HCT116 (cell line): ENCODE measurements at regions not wholly inside any gene's neighbourhood (a gene's known extent, or its start where the extent isn't known, plus 50 kb on each side); places are given as distances from the start of the nearest gene placed in this dataset.

Experiments
- ATAC-seq: fragments of 200-7000 bp; cut with Tn5 transposase; 2 replicates; pipeline ENCODE4 v1.9.1; 2020; ENCODE audit warnings: mild to moderate bottlenecking, moderate library complexity
- BruUV-seq: library from RNA; stranded (reverse); fragments of 400-500 nt; replicated peaks from 2 replicates; lab custom pipeline; 2021; lab: Mats Ljungman, UMichigan
- CTCF ChIA-PET: fragments of 300-600 bp; sonication (Branson Sonifier 250); formaldehyde crosslinking; loops from one replicate; lab custom pipeline; 2021; ENCODE audit warnings: antibody characterized with exemption; lab: Charles Lee
- POLR2A ChIA-PET: fragments of 300-600, 350-600 bp; sonication (Branson Sonifier 250); formaldehyde crosslinking; loops from one replicate; lab custom pipeline; 2021; ENCODE audit warnings: antibody characterized with exemption; lab: Charles Lee
- RAD21 ChIA-PET, 2 experiments: fragments of 300-600 bp; sonication (Branson Sonifier 250); formaldehyde crosslinking; loops; one replicate each; lab custom pipeline; 2023; ENCODE audit warnings: low total read pairs in 2 of 2; ENCODE audit not compliant: uncharacterized antibody in 2 of 2, unreplicated experiment in 2 of 2, low non-redundant PET in 1 of 2; lab: Charles Lee
- DNase-seq: peaks from one replicate; pipeline ENCODE4 v3.0.0-alpha.2; 2010; ENCODE audit warnings: low read depth, low spot score
- H2AFZ ChIP-seq: fragments of 200-600 bp; shearing (Covaris generic), sonication (generic); 2 replicates; pipeline ENCODE4 v1.6.1; 2017; ENCODE audit warnings: low read depth, mixed run types, mixed read lengths, antibody characterized with exemption, low read length; ENCODE audit not compliant: poor library complexity, severe bottlenecking
- H3K27ac ChIP-seq: 2 replicates; pipeline ENCODE4 v1.5.1; 2012; ENCODE audit warnings: low read depth, low read length
- H3K27me3 ChIP-seq: fragments of 200-600 bp; sonication (generic); 2 replicates; pipeline ENCODE4 v1.6.1; 2016; ENCODE audit warnings: mixed run types, low read length, mixed read lengths; ENCODE audit not compliant: insufficient read depth
- H3K36me3 ChIP-seq, 2 experiments: fragments of 200-500 bp in 1 of 2; fragments of 200-600 bp in 1 of 2; sonication (Bioruptor generic) in 1 of 2; sonication (generic) in 1 of 2; 2 replicates each; pipeline versions ENCODE4 v1.5.1 to v1.6.1; 2014 to 2016; ENCODE audit warnings: low read length in 2 of 2, inconsistent platforms in 1 of 2, mixed read lengths in 1 of 2, mixed run types in 1 of 2; ENCODE audit not compliant: insufficient read depth in 2 of 2, control insufficient read depth in 1 of 2
- H3K4me1 ChIP-seq, 2 experiments: fragments of 200-600 bp in 1 of 2; sonication (generic) in 1 of 2; 2 replicates each; pipeline versions ENCODE4 v1.5.1 to v1.6.1; 2012 to 2017; ENCODE audit warnings: low read length in 2 of 2, inconsistent platforms in 1 of 2, mild to moderate bottlenecking in 1 of 2, mixed read lengths in 1 of 2, mixed run types in 1 of 2, moderate library complexity in 1 of 2; ENCODE audit not compliant: insufficient read depth in 2 of 2, control insufficient read depth in 1 of 2
- H3K4me2 ChIP-seq: fragments of 200-600 bp; sonication (generic); 2 replicates; pipeline ENCODE4 v1.6.1; 2017; ENCODE audit warnings: mixed run types, low read length, mixed read lengths
- H3K4me3 ChIP-seq, 2 experiments: fragments of 200-600 bp in 1 of 2; sonication (generic) in 1 of 2; replicated peaks in 1 of 2; 2 replicates each; pipeline ENCODE4 v1.5.1; 2011 to 2016; ENCODE audit warnings: low read length in 2 of 2, control low read depth in 1 of 2, low read depth in 1 of 2, mild to moderate bottlenecking in 1 of 2, mixed read lengths in 1 of 2, mixed run types in 1 of 2
- H3K79me2 ChIP-seq: fragments of 200-600 bp; sonication (generic); 2 replicates; pipeline ENCODE4 v1.6.1; 2017; ENCODE audit warnings: mild to moderate bottlenecking, mixed run types, low read length, moderate library complexity, mixed read lengths; ENCODE audit not compliant: insufficient read depth
- H3K9ac ChIP-seq: fragments of 200-600 bp; sonication (generic); 2 replicates; pipeline ENCODE4 v1.6.1; 2016; ENCODE audit warnings: low read length, mixed read lengths
- H3K9me2 ChIP-seq: fragments of 200-600 bp; sonication (generic), shearing (Covaris generic); 2 replicates; pipeline ENCODE4 v1.6.1; 2017; ENCODE audit warnings: mixed run types, mild to moderate bottlenecking, moderate library complexity; ENCODE audit not compliant: insufficient read depth
- H3K9me3 ChIP-seq, 2 experiments: fragments of 200-500 bp in 1 of 2; fragments of 200-600 bp in 1 of 2; sonication (Bioruptor generic) in 1 of 2; sonication (generic) in 1 of 2; 2 replicates each; pipeline ENCODE4 v1.6.1; 2014 to 2017; ENCODE audit warnings: low read length in 2 of 2, mixed read lengths in 2 of 2, inconsistent platforms in 1 of 2, low read depth in 1 of 2, mild to moderate bottlenecking in 1 of 2, mixed run types in 1 of 2, moderate library complexity in 1 of 2; ENCODE audit not compliant: control insufficient read depth in 1 of 2, insufficient read depth in 1 of 2
- H4K20me1 ChIP-seq: fragments of 200-600 bp; sonication (generic), shearing (Covaris generic); 2 replicates; pipeline ENCODE4 v1.6.1; 2017; ENCODE audit warnings: mixed run types, mild to moderate bottlenecking, moderate library complexity; ENCODE audit not compliant: insufficient read depth
- ATF3 ChIP-seq: IDR thresholded peaks from 2 replicates; pipeline ENCODE4 v1.6.1; 2012
- FOSL1 ChIP-seq: IDR thresholded peaks from 2 replicates; pipeline ENCODE4 v1.6.1; 2012; ENCODE audit warnings: low read depth
- ZNF274 ChIP-seq: fragments of 200-500 bp; sonication (Bioruptor generic); IDR thresholded peaks from 2 replicates; pipeline ENCODE4 v1.6.1; 2014; ENCODE audit warnings: mild to moderate bottlenecking, low read depth, low read length, inconsistent platforms
- intact Hi-C: fragments of 100-400 bp; cut with micrococcal nuclease; formaldehyde crosslinking; loops from 2 replicates; pipeline ENCODE4 v1.10.0; 2022

GRCh38 chr1:2919841-2920240, 101.4 kb upstream of the ACTRT2 start:
- CTCF ChIA-PET = no interaction called here
- no TSS peak for BruUV-seq

GRCh38 chr1:2920421-2921015, 100.7 kb upstream of the ACTRT2 start:
- no peaks in the 10 kb centered on the region for H4K20me1 ChIP-seq
- H3K4me2 ChIP-seq = no peak overlapping the region
- H3K9me3 ChIP-seq = no peaks in the 10 kb centered on the region; a peak in 1 of 4 replicates
- TF ChIP-seq ATF3 = no peak
- TF ChIP-seq, all 23 proteins: peak for 0
- Histone ChIP-seq H3K27ac (no peak overlapping the region), H3K4me1 (no peaks in the 10 kb centered on the region), H2AFZ (no peak overlapping the region), H3K4me3 (no peak overlapping the region), H3K79me2 (no peaks in the 10 kb centered on the region), H3K27me3 (no peaks in the 10 kb centered on the region), H3K9me2 (no peaks in the 10 kb centered on the region), H3K9ac (no peak overlapping the region), H3K36me3 (no peaks in the 10 kb centered on the region)
- ChIA-PET RAD21 (no interaction called here), POLR2A (no interaction called here), CTCF (no interaction called here)
- no TSS peak for BruUV-seq
- DNase-seq (no peak), ATAC-seq (no peak)
- intact Hi-C loops = no loop called here

More at GRCh38 chr1:2919841-2920240, 101.4 kb upstream of the ACTRT2 start:
- no peak for ATAC-seq
- H3K4me3 ChIP-seq = no peak overlapping the region
- no peak overlapping the region for H3K27ac ChIP-seq
- H3K9ac ChIP-seq = no peak overlapping the region
- no peaks in the 10 kb centered on the region; a peak in 1 of 4 replicates for H3K9me3 ChIP-seq
- no peak overlapping the region for H3K4me2 ChIP-seq
- ChIA-PET RAD21 (no interaction called here), POLR2A (no interaction called here)
- H3K36me3 ChIP-seq = no peaks in the 10 kb centered on the region
- no peaks in the 10 kb centered on the region for H3K4me1 ChIP-seq
- no peak for TF ChIP-seq FOSL1
- no peak for TF ChIP-seq ZNF274
- no peaks in the 10 kb centered on the region for H3K27me3 ChIP-seq
- no peak overlapping the region for H2AFZ ChIP-seq
- H4K20me1 ChIP-seq = no peaks in the 10 kb centered on the region
- intact Hi-C loops = no loop called here
- no peaks in the 10 kb centered on the region for H3K9me2 ChIP-seq
- DNase-seq = no peak
- no peaks in the 10 kb centered on the region for H3K79me2 ChIP-seq
